Ovary (tissue), 7 donors: ENCODE measurements at regions not wholly inside any gene's neighbourhood (a gene's known extent, or its start where the extent isn't known, plus 50 kb on each side); places are given as distances from the start of the nearest gene placed in this dataset.

Experiments used
- DNase-seq, 5 donors: peaks; one replicate each; pipeline ENCODE4 v3.0.0-alpha.2; 2019 to 2020
- H3K27ac ChIP-seq, 2 donors: fragments of 200-600 bp; one replicate each; pipeline versions ENCODE4 v1.5.1 to v1.8.0; 2019 to 2022
- H3K27me3 ChIP-seq: fragments of 200-600 bp; one replicate; pipeline ENCODE4 v1.8.0; 2022
- H3K36me3 ChIP-seq: fragments of 200-600 bp; sonication (generic); one replicate; pipeline ENCODE4 v1.5.1; 2019
- H3K4me1 ChIP-seq: one replicate; pipeline ENCODE4 v1.8.1; 2013; ENCODE audit warnings: mild to moderate bottlenecking, moderate library complexity; ENCODE audit not compliant: insufficient read depth
- H3K4me3 ChIP-seq: fragments of 200-600 bp; sonication (generic); one replicate; pipeline ENCODE4 v1.5.1; 2017
- H3K9me3 ChIP-seq, 2 donors: fragments of 200-600 bp in 1 of 2; sonication (generic) in 1 of 2; one replicate each; pipeline versions ENCODE4 v1.5.1 to v1.8.1; 2013 to 2019; ENCODE audit warnings: mild to moderate bottlenecking in 1 of 2, moderate library complexity in 1 of 2
- CTCF ChIP-seq, 3 donors: fragments of 450-650 bp in 2 of 3; fragments of 200-600 bp in 1 of 3; IDR thresholded peaks; one replicate each; pipeline versions ENCODE4 v1.5.1 to v1.8.0; 2016 to 2022; ENCODE audit warnings: antibody characterized with exemption in 3 of 3, mild to moderate bottlenecking in 1 of 3
- EP300 ChIP-seq: sonication (generic); formaldehyde crosslinking; IDR thresholded peaks from one replicate; pipeline ENCODE4 v1.6.1; 2017; ENCODE audit warnings: antibody characterized with exemption
- POLR2A ChIP-seq: fragments of 450-650 bp; IDR thresholded peaks from one replicate; pipeline ENCODE4 v1.6.1; 2017; ENCODE audit warnings: antibody characterized with exemption, mild to moderate bottlenecking, moderate library complexity
- WGBS, 3 donors: extraction: QIAGEN DNeasy Blood & Tissue Kit in 1 of 3; methylation state at CpG; one replicate each; pipeline versions ENCODE4 v1.1.5 to v1.1.7; 2013 to 2017; 5-methylcytosine and 5-hydroxymethylcytosine counted together
- intact Hi-C, 4 donors: fragments of 100-400 bp; cut with DNase I; formaldehyde crosslinking; loops; one replicate each; pipeline versions ENCODE4 v1.11.0 to v1.15.1; 2022 to 2023
- donor health status: DM: no; HTN: no; CAD: no; lungs with moderate emphysema.
- donor health status: DM: no; HTN: no; CAD: no.
- donor health status: Bipolar disorder and iron deficiency.
- donor health status: DM: no; HTN: no; CAD: no.
- donor health status: DM: yes; HTN: yes; CAD: no.

- Histone ChIP-seq H3K4me1 (no peaks in the 10 kb centered on the region), H3K36me3 (no peaks in the 10 kb centered on the region), H3K27me3 (no peaks in the 10 kb centered on the region), H3K27ac (no peak overlapping the region), H3K9me3 (no peaks in the 10 kb centered on the region), H3K4me3 (no peak overlapping the region)
- TF ChIP-seq EP300 (no peak), POLR2A (no peak), CTCF (IDR thresholded peaks at IDR 0.05) (no peak)
- DNase-seq: no peak
- intact Hi-C loops: no loop called here
- WGBS, 3 donors: 74 to 77% (median 76%) methylated on average over 7 of the region's 7 CpGs
These were observed 81.4 kb upstream of the GALNT2 start for GRCh38 chr1:229985613-229986010.

GRCh38 chr1:229986737-229987337 lies 80.2 kb upstream of the GALNT2 start:
- 48 to 58% (median 54%) methylated on average over 3 of the region's 3 CpGs for WGBS, 3 donors
- Histone ChIP-seq H3K9me3 (no peaks in the 10 kb centered on the region), H3K27me3 (no peaks in the 10 kb centered on the region), H3K4me3 (no peak overlapping the region), H3K36me3 (no peaks in the 10 kb centered on the region), H3K4me1 (no peaks in the 10 kb centered on the region), H3K27ac (no peak overlapping the region)
- intact Hi-C loops: no loop called here
- DNase-seq: no peak
- TF ChIP-seq EP300: no peak

GRCh38 chr1:229987953-229988352 lies 79.1 kb upstream of the GALNT2 start:
- H3K27ac ChIP-seq: no peak overlapping the region
- no peaks in the 10 kb centered on the region for H3K4me1 ChIP-seq
- H3K36me3 ChIP-seq: no peaks in the 10 kb centered on the region
- no peaks in the 10 kb centered on the region for H3K9me3 ChIP-seq
- H3K27me3 ChIP-seq: no peaks in the 10 kb centered on the region
- intact Hi-C loops: no loop called here
- TF ChIP-seq EP300 (no peak), POLR2A (no peak), CTCF (IDR thresholded peaks at IDR 0.05) (no peak)
- no peak overlapping the region for H3K4me3 ChIP-seq
- no peak for DNase-seq
- 70 to 74% (median 70%) methylated on average over 6 of the region's 6 CpGs for WGBS, 3 donors

GRCh38 chr1:229988534-229988933 lies 78.5 kb upstream of the GALNT2 start:
- WGBS, 3 donors: 91 to 94% (median 92%) methylated on average over 5 of the region's 5 CpGs
- Histone ChIP-seq H3K9me3 (no peaks in the 10 kb centered on the region), H3K36me3 (no peaks in the 10 kb centered on the region), H3K27ac (no peak overlapping the region), H3K4me1 (no peaks in the 10 kb centered on the region), H3K4me3 (no peak overlapping the region), H3K27me3 (no peaks in the 10 kb centered on the region)
- TF ChIP-seq CTCF (IDR thresholded peaks at IDR 0.05): no peak
- TF ChIP-seq POLR2A: no peak
- TF ChIP-seq EP300: no peak
- intact Hi-C loops: no loop called here
- no peak for DNase-seq

GRCh38 chr1:229989591-229990248 lies 77.3 kb upstream of the GALNT2 start:
- Histone ChIP-seq H3K27me3 (no peaks in the 10 kb centered on the region), H3K4me1 (no peaks in the 10 kb centered on the region), H3K27ac (no peak overlapping the region), H3K9me3 (no peaks in the 10 kb centered on the region), H3K36me3 (no peaks in the 10 kb centered on the region), H3K4me3 (no peak overlapping the region)
- no peak for DNase-seq
- WGBS, 3 donors: 70 to 83% (median 76%) methylated on average over 4 of the region's 4 CpGs
- TF ChIP-seq POLR2A (no peak), CTCF (IDR thresholded peaks at IDR 0.05) (no peak), EP300 (no peak)
- intact Hi-C loops: no loop called here
